ENCODE measurements at regions not wholly inside any gene's neighbourhood (a gene's known extent, or its start where the extent isn't known, plus 50 kb on each side); places are given as distances from the start of the nearest gene placed in this dataset.
"Not testable (repeated sequence)": the region's sequence is repeated elsewhere in the genome, so short reads cannot be mapped to it uniquely, and the experiment has no call there.

DNA sequence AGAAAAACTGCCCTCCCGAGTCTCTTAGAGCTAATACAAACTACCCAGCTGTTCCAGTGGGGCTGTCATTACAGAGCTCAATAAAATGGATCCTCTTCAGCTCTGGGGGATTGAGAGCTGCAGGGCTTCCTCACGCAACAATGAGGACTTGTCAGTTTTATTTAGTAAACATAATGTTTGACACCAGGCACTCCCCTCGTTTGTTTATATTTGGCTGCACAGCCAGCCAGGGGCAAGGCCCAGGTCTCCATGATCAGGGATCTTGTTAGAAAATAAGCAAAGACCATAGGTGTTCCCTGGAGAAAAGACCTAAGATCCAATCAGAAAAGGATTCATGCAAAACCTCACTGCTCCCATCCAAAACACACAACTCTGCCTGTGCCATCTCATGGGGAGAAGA lies 158.2 kb downstream of the C1D start:
- Histone ChIP-seq H3K4me3 (ENCODE audit: low read length) (no peak overlapping the region), H3K27ac (ENCODE audit: low read length) (no peak overlapping the region), H3K36me3 (ENCODE audit: insufficient read depth, low read length) (no peaks in the 10 kb centered on the region), H3K79me2 (ENCODE audit: low read length) (no peaks in the 10 kb centered on the region), H3K27me3 (ENCODE audit: low read length) (0 out of 2 replicates have a peak, but pooled peaks cover 3% of the 10 kb centered on the region), H3K9me2 (replicated peaks; ENCODE audit: insufficient read depth, low read length) (no peaks in the 10 kb centered on the region), H3K9ac (ENCODE audit: low read length) (no peak overlapping the region), H3K4me1 (ENCODE audit: low read length) (no peaks in the 10 kb centered on the region), H3K9me3 (ENCODE audit: low read length) (no peaks in the 10 kb centered on the region), H4K20me1 (ENCODE audit: insufficient read depth, low read depth, low read length) (no peaks in the 10 kb centered on the region), H3K4me2 (ENCODE audit: low read depth, low read length, poor library complexity, severe bottlenecking) (no peak overlapping the region), H2AFZ (ENCODE audit: low read length) (no peak overlapping the region)
- DNase-seq = no peak

GRCh38 chr2:67904966-67905365 lies 157.8 kb downstream of the C1D start:
- Histone ChIP-seq H3K9ac (ENCODE audit: low read length) (no peak overlapping the region), H3K4me3 (ENCODE audit: low read length) (no peak overlapping the region), H3K4me1 (ENCODE audit: low read length) (no peaks in the 10 kb centered on the region), H3K4me2 (ENCODE audit: low read depth, low read length, poor library complexity, severe bottlenecking) (no peak overlapping the region), H3K9me2 (replicated peaks; ENCODE audit: insufficient read depth, low read length) (no peaks in the 10 kb centered on the region), H3K9me3 (ENCODE audit: low read length) (no peaks in the 10 kb centered on the region), H3K27me3 (ENCODE audit: low read length) (0 out of 2 replicates have a peak, but pooled peaks cover 3% of the 10 kb centered on the region), H3K36me3 (ENCODE audit: insufficient read depth, low read length) (no peaks in the 10 kb centered on the region), H3K79me2 (ENCODE audit: low read length) (no peaks in the 10 kb centered on the region), H3K27ac (ENCODE audit: low read length) (no peak overlapping the region), H4K20me1 (ENCODE audit: insufficient read depth, low read depth, low read length) (no peaks in the 10 kb centered on the region), H2AFZ (ENCODE audit: low read length) (no peak overlapping the region)
- no peak for DNase-seq

DNA sequence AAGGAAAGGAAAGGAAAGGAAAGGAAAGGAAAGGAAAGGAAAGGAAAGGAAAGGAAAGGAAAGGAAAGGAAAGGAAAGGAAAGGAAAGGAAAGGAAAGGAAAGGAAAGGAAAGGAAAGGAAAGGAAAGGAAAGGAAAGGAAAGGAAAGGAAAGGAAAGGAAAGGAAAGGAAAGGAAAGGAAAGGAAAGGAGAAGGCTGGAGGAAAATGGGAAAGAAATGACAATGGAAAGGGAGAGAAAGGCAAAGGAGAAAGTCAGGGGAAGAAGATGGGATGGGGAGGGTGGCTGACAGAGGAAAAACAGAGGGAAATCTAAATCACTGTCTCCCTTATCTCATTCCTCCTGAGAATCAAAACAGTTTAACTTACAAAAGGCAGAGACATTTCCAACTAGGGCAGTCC lies 156.3 kb downstream of the C1D start:
- H3K4me2 ChIP-seq (ENCODE audit: low read depth, low read length, poor library complexity, severe bottlenecking); H3K27ac ChIP-seq (ENCODE audit: low read length): not testable (repeated sequence)

DNA sequence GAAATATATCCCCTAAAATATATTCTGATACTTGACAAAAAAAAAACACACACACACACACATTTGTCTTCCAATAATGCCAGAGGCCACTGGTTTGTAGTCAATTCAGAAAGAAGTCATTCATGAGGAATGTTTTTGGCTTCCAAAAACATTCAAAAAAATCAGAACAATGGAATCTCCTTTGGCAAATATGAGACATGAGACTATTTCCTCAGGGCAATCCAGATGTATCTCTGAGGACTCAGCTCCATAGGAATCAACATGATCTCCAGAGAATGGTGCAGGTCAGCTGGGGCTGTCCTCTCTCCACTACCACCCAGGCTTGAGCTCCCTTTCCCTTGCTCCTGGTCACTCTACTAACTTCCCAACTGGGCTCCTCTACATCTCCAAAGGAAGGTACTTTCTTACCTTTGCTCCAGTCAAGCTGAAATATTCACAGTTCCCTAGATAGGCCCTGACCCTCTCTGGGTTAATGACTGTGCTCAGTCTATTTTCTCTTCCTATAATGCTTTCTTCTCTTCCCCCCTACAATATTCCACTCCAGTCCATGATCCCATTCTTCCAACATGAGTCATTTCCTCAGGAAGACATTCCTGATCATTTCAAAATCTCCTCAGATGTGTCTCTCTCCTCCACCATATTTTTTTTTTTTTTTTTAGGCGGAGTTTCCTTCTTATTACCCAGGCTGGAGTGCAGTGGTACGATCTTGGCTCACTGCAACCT lies 145.3 kb downstream of the C1D start:
- Histone ChIP-seq H3K4me2 (ENCODE audit: low read depth, low read length, poor library complexity, severe bottlenecking) (no peak overlapping the region), H3K9me2 (replicated peaks; ENCODE audit: insufficient read depth, low read length) (no peaks in the 10 kb centered on the region), H3K4me3 (ENCODE audit: low read length) (no peak overlapping the region), H2AFZ (ENCODE audit: low read length) (no peak overlapping the region), H3K27ac (ENCODE audit: low read length) (no peak overlapping the region), H4K20me1 (ENCODE audit: insufficient read depth, low read depth, low read length) (no peaks in the 10 kb centered on the region), H3K27me3 (ENCODE audit: low read length) (0 out of 2 replicates have a peak, but pooled peaks cover 3% of the 10 kb centered on the region), H3K9me3 (ENCODE audit: low read length) (no peaks in the 10 kb centered on the region), H3K4me1 (ENCODE audit: low read length) (no peaks in the 10 kb centered on the region), H3K9ac (ENCODE audit: low read length) (no peak overlapping the region), H3K79me2 (ENCODE audit: low read length) (no peaks in the 10 kb centered on the region), H3K36me3 (ENCODE audit: insufficient read depth, low read length) (no peaks in the 10 kb centered on the region)
- DNase-seq = no peak

More for the DNA sequence above, 156.3 kb downstream of the C1D start:
- not testable (repeated sequence) for H3K9me3 ChIP-seq (ENCODE audit: low read length); DNase-seq; H2AFZ ChIP-seq (ENCODE audit: low read length); H3K36me3 ChIP-seq (ENCODE audit: insufficient read depth, low read length); H4K20me1 ChIP-seq (ENCODE audit: insufficient read depth, low read depth, low read length); H3K4me1 ChIP-seq (ENCODE audit: low read length); H3K9ac ChIP-seq (ENCODE audit: low read length); H3K27me3 ChIP-seq (ENCODE audit: low read length); H3K4me3 ChIP-seq (ENCODE audit: low read length); H3K79me2 ChIP-seq (ENCODE audit: low read length); H3K9me2 ChIP-seq (replicated peaks; ENCODE audit: insufficient read depth, low read length)

- H2AFZ ChIP-seq (ENCODE audit: low read length) = no peak overlapping the region
- no peak overlapping the region for H3K4me2 ChIP-seq (ENCODE audit: low read depth, low read length, poor library complexity, severe bottlenecking)
- no peak overlapping the region for H3K9ac ChIP-seq (ENCODE audit: low read length)
- DNase-seq = no peak
- H3K9me2 ChIP-seq (replicated peaks; ENCODE audit: insufficient read depth, low read length) = no peaks in the 10 kb centered on the region
- H3K27me3 ChIP-seq (ENCODE audit: low read length) = 0 out of 2 replicates have a peak, but pooled peaks cover 3% of the 10 kb centered on the region
- H3K4me1 ChIP-seq (ENCODE audit: low read length) = no peaks in the 10 kb centered on the region
- H3K4me3 ChIP-seq (ENCODE audit: low read length) = no peak overlapping the region
- H3K36me3 ChIP-seq (ENCODE audit: insufficient read depth, low read length) = no peaks in the 10 kb centered on the region
- H3K79me2 ChIP-seq (ENCODE audit: low read length) = no peaks in the 10 kb centered on the region
- H3K9me3 ChIP-seq (ENCODE audit: low read length) = no peaks in the 10 kb centered on the region
- H4K20me1 ChIP-seq (ENCODE audit: insufficient read depth, low read depth, low read length) = no peaks in the 10 kb centered on the region
- no peak overlapping the region for H3K27ac ChIP-seq (ENCODE audit: low read length)
These were observed 144.3 kb downstream of the C1D start for GRCh38 chr2:67918471-67918870.

GRCh38 chr2:67919490-67919889 lies 143.3 kb downstream of the C1D start:
- no peaks in the 10 kb centered on the region for H3K9me2 ChIP-seq (replicated peaks; ENCODE audit: insufficient read depth, low read length)
- H2AFZ ChIP-seq (ENCODE audit: low read length) = no peak overlapping the region
- no peak overlapping the region for H3K9ac ChIP-seq (ENCODE audit: low read length)
- H3K4me3 ChIP-seq (ENCODE audit: low read length) = no peak overlapping the region
- H3K27ac ChIP-seq (ENCODE audit: low read length) = no peak overlapping the region
- no peak for DNase-seq
- H3K4me2 ChIP-seq (ENCODE audit: low read depth, low read length, poor library complexity, severe bottlenecking) = no peak overlapping the region
- no peaks in the 10 kb centered on the region for H4K20me1 ChIP-seq (ENCODE audit: insufficient read depth, low read depth, low read length)
- H3K79me2 ChIP-seq (ENCODE audit: low read length) = no peaks in the 10 kb centered on the region
- H3K4me1 ChIP-seq (ENCODE audit: low read length) = no peaks in the 10 kb centered on the region
- no peaks in the 10 kb centered on the region for H3K36me3 ChIP-seq (ENCODE audit: insufficient read depth, low read length)
- 0 out of 2 replicates have a peak, but pooled peaks cover 3% of the 10 kb centered on the region for H3K27me3 ChIP-seq (ENCODE audit: low read length)
- no peaks in the 10 kb centered on the region for H3K9me3 ChIP-seq (ENCODE audit: low read length)

- no peak overlapping the region for H3K9ac ChIP-seq (ENCODE audit: low read length)
- H3K79me2 ChIP-seq (ENCODE audit: low read length) = no peaks in the 10 kb centered on the region
- no peaks in the 10 kb centered on the region for H3K36me3 ChIP-seq (ENCODE audit: insufficient read depth, low read length)
- H3K4me3 ChIP-seq (ENCODE audit: low read length) = no peak overlapping the region
- H3K4me2 ChIP-seq (ENCODE audit: low read depth, low read length, poor library complexity, severe bottlenecking) = no peak overlapping the region
- no peaks in the 10 kb centered on the region for H3K27me3 ChIP-seq (ENCODE audit: low read length)
- H3K4me1 ChIP-seq (ENCODE audit: low read length) = no peaks in the 10 kb centered on the region
- H2AFZ ChIP-seq (ENCODE audit: low read length) = no peak overlapping the region
- no peaks in the 10 kb centered on the region for H4K20me1 ChIP-seq (ENCODE audit: insufficient read depth, low read depth, low read length)
- no peaks in the 10 kb centered on the region for H3K9me2 ChIP-seq (replicated peaks; ENCODE audit: insufficient read depth, low read length)
- H3K9me3 ChIP-seq (ENCODE audit: low read length) = no peaks in the 10 kb centered on the region
- H3K27ac ChIP-seq (ENCODE audit: low read length) = no peak overlapping the region
- no peak for DNase-seq
These were observed 140.6 kb downstream of the C1D start for GRCh38 chr2:67922080-67922785.

DNA sequence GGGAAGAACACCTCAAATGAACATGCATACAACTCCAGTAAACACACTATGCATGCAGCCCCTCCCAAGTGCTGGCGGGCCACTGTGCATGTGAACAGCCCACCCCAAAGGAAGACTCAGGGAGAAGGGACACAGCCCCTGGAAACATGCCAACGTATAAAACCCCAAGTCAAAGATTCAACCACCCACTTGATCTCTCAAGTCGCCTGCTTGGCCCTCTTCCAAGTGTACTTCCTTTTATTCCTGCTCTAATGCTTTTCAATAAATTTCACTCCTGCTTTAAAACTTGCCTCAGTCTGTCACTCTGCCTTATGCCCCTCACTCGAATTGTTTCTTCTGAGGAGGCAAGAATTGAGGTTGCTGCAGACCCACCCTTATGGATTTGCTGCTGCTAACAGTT lies 139.1 kb downstream of the C1D start:
- H3K4me2 ChIP-seq (ENCODE audit: low read depth, low read length, poor library complexity, severe bottlenecking) = no peak overlapping the region
- no peaks in the 10 kb centered on the region for H4K20me1 ChIP-seq (ENCODE audit: insufficient read depth, low read depth, low read length)
- H3K4me1 ChIP-seq (ENCODE audit: low read length) = no peaks in the 10 kb centered on the region
- no peak overlapping the region for H2AFZ ChIP-seq (ENCODE audit: low read length)
- no peaks in the 10 kb centered on the region for H3K79me2 ChIP-seq (ENCODE audit: low read length)
- no peaks in the 10 kb centered on the region for H3K9me2 ChIP-seq (replicated peaks; ENCODE audit: insufficient read depth, low read length)
- no peak for DNase-seq
- no peak overlapping the region for H3K27ac ChIP-seq (ENCODE audit: low read length)
- H3K27me3 ChIP-seq (ENCODE audit: low read length) = no peaks in the 10 kb centered on the region
- H3K36me3 ChIP-seq (ENCODE audit: insufficient read depth, low read length) = no peaks in the 10 kb centered on the region
- H3K9me3 ChIP-seq (ENCODE audit: low read length) = no peaks in the 10 kb centered on the region
- no peak overlapping the region for H3K4me3 ChIP-seq (ENCODE audit: low read length)
- no peak overlapping the region for H3K9ac ChIP-seq (ENCODE audit: low read length)

Data from Karpas-422 (cell line).